Body of pancreas (tissue), 4 donors: ENCODE measurements at regions not wholly inside any gene's neighbourhood (a gene's known extent, or its start where the extent isn't known, plus 50 kb on each side); places are given as distances from the start of the nearest gene placed in this dataset.

ENCODE experiments used
- ATAC-seq: fragments of 150-250 bp; one replicate; pipeline ENCODE4 v1.9.1; 2016
- DNase-seq, 4 donors: peaks; one replicate each; pipeline ENCODE4 v3.0.0-alpha.2; 2019
- H3K27ac ChIP-seq, 4 donors: fragments of 200-600 bp; sonication (generic); 1 replicate in 3 of 4; 2 replicates in 1 of 4; pipeline versions ENCODE4 v1.5.1 to v1.6.1; 2016 to 2019; ENCODE audit warnings: mild to moderate bottlenecking in 1 of 4, mixed read lengths in 1 of 4, moderate library complexity in 1 of 4
- H3K27me3 ChIP-seq, 2 donors: fragments of 200-600 bp; sonication (generic); one replicate each; pipeline ENCODE4 v1.6.0; 2016; ENCODE audit warnings: mild to moderate bottlenecking in 1 of 2
- H3K36me3 ChIP-seq, 2 donors: fragments of 200-600 bp; sonication (generic); replicated peaks in 1 of 2; 2 replicates each; pipeline ENCODE4 v1.5.1; 2016; ENCODE audit warnings: low read depth in 2 of 2; ENCODE audit not compliant: insufficient read depth in 1 of 2
- H3K4me1 ChIP-seq: fragments of 200-600 bp; sonication (generic); one replicate; pipeline ENCODE4 v1.6.0; 2016
- H3K4me3 ChIP-seq, 2 donors: fragments of 200-600 bp; sonication (generic); 1 replicate in 1 of 2; 2 replicates in 1 of 2; pipeline ENCODE4 v1.5.1; 2016 to 2019
- H3K9me3 ChIP-seq, 3 donors: fragments of 200-600 bp; sonication (generic); 1 replicate in 2 of 3; 2 replicates in 1 of 3; pipeline ENCODE4 v1.5.1; 2016
- POLR2A ChIP-seq, 3 donors: fragments of 450-650 bp; IDR thresholded peaks; one replicate each; pipeline ENCODE4 v1.6.1; 2016; ENCODE audit warnings: antibody characterized with exemption in 3 of 3, mild to moderate bottlenecking in 2 of 3
- WGBS, 2 donors: methylation state at CpG; one replicate each; pipeline ENCODE4 v1.1.5; 2017; 5-methylcytosine and 5-hydroxymethylcytosine counted together
- intact Hi-C: fragments of 100-400 bp; cut with DNase I; formaldehyde crosslinking; loops from one replicate; pipeline ENCODE4 v1.15.1; 2023
- TF ChIP-seq, protein P1 (sequence below), 7 experiments: fragments of 450-650 bp in 4 of 7; fragments of 200-600 bp in 3 of 7; sonication (generic) in 3 of 7; IDR thresholded peaks; one replicate each; pipeline ENCODE4 v1.5.1; 2016 to 2019; ENCODE audit warnings: antibody characterized with exemption in 7 of 7

GRCh38 chr3:34777386-34777785 lies 861.9 kb upstream of the ARPP21 start:
- ATAC-seq = no peak
- no peak for DNase-seq
- Histone ChIP-seq H3K36me3 (no peaks in the 10 kb centered on the region), H3K4me1 (no peaks in the 10 kb centered on the region), H3K27me3 (no peaks in the 10 kb centered on the region), H3K9me3 (no peaks in the 10 kb centered on the region), H3K4me3 (no peak overlapping the region), H3K27ac (no peak overlapping the region)
- WGBS, 2 donors = 30 to 48% methylated on average over 4 of the region's 4 CpGs
- TF ChIP-seq POLR2A (IDR thresholded peaks at IDR 0.05) = no peak
- TF ChIP-seq, protein P1, sequence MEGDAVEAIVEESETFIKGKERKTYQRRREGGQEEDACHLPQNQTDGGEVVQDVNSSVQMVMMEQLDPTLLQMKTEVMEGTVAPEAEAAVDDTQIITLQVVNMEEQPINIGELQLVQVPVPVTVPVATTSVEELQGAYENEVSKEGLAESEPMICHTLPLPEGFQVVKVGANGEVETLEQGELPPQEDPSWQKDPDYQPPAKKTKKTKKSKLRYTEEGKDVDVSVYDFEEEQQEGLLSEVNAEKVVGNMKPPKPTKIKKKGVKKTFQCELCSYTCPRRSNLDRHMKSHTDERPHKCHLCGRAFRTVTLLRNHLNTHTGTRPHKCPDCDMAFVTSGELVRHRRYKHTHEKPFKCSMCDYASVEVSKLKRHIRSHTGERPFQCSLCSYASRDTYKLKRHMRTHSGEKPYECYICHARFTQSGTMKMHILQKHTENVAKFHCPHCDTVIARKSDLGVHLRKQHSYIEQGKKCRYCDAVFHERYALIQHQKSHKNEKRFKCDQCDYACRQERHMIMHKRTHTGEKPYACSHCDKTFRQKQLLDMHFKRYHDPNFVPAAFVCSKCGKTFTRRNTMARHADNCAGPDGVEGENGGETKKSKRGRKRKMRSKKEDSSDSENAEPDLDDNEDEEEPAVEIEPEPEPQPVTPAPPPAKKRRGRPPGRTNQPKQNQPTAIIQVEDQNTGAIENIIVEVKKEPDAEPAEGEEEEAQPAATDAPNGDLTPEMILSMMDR (IDR thresholded peaks at IDR 0.05) = no peak
- intact Hi-C loops = no loop called here

GRCh38 chr3:34779092-34779491 lies 860.2 kb upstream of the ARPP21 start:
- TF ChIP-seq POLR2A (IDR thresholded peaks at IDR 0.05) = no peak
- TF ChIP-seq, protein P1 (IDR thresholded peaks at IDR 0.05) = no peak
- Histone ChIP-seq H3K27ac (no peak overlapping the region), H3K4me1 (no peaks in the 10 kb centered on the region), H3K36me3 (no peaks in the 10 kb centered on the region), H3K27me3 (no peaks in the 10 kb centered on the region), H3K4me3 (no peak overlapping the region), H3K9me3 (no peaks in the 10 kb centered on the region)
- intact Hi-C loops = no loop called here
- WGBS, 2 donors = 76 to 83% methylated on average over 1 of the region's 1 CpG
- DNase-seq (no peak), ATAC-seq (no peak)

DNA sequence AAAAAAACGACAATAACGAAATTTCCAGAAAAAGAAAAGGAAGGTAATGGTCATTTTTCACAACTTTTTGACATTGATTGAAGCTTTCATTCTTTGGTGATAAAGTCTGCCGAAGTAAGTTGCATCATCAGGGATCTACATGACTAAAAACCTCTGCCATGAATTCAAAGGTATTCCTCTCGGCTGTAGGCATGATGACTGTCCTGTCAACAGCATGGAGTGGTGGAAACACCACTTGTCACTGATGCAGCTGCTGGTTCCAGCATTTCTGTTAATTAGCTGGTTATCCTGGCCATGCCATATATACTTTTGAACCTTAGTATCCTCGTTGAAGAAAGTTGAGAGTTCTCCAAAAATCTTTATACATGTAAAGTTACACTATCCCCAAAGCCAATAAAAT lies 859.0 kb upstream of the ARPP21 start:
- no peaks in the 10 kb centered on the region for H3K4me1 ChIP-seq
- intact Hi-C loops = no loop called here
- 37 to 47% methylated on average over 5 of the region's 5 CpGs for WGBS, 2 donors
- no peak overlapping the region for H3K27ac ChIP-seq
- no peaks in the 10 kb centered on the region for H3K27me3 ChIP-seq
- no peak overlapping the region for H3K4me3 ChIP-seq
- no peak for ATAC-seq
- no peaks in the 10 kb centered on the region for H3K36me3 ChIP-seq
- no peaks in the 10 kb centered on the region for H3K9me3 ChIP-seq
- DNase-seq = no peak
- TF ChIP-seq POLR2A (IDR thresholded peaks at IDR 0.05) = no peak
- TF ChIP-seq, protein P1 (IDR thresholded peaks at IDR 0.05) = no peak

- intact Hi-C loops = no loop called here
- Histone ChIP-seq H3K4me3 (no peak overlapping the region), H3K4me1 (no peaks in the 10 kb centered on the region), H3K9me3 (no peaks in the 10 kb centered on the region), H3K36me3 (no peaks in the 10 kb centered on the region), H3K27ac (no peak overlapping the region), H3K27me3 (no peaks in the 10 kb centered on the region)
- WGBS, 2 donors = 37 to 46% methylated on average over 3 to 4 of the region's 4 CpGs
- DNase-seq (no peak), ATAC-seq (no peak)
- TF ChIP-seq, protein P1 (IDR thresholded peaks at IDR 0.05) = no peak
- TF ChIP-seq POLR2A (IDR thresholded peaks at IDR 0.05) = no peak
Measured at GRCh38 chr3:34780973-34781372, 858.4 kb upstream of the ARPP21 start.

DNA sequence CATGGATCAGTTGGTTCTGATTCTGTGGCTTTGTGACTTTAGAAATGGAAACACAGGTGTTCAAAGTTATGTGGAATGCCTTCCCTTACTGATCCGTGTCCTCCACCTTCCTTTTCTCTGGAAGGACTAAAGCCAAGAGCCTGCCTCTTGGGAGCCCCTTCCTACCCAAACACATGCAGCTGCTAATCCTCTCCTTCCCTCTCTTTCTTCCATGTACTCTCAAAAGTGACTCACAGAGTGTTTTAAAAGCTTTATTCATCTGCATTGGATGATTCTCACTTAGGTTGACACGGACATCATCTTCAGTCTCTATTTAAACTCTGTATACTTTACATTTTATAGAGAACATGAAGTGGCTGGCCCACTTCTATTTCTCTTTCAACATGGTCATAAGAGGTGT lies 856.5 kb upstream of the ARPP21 start:
- no peak for TF ChIP-seq POLR2A (IDR thresholded peaks at IDR 0.05)
- TF ChIP-seq, protein P1 (IDR thresholded peaks at IDR 0.05) = no peak
- ATAC-seq (no peak), DNase-seq (no peak)
- Histone ChIP-seq H3K9me3 (no peaks in the 10 kb centered on the region), H3K36me3 (no peaks in the 10 kb centered on the region), H3K27me3 (no peaks in the 10 kb centered on the region), H3K4me1 (no peaks in the 10 kb centered on the region), H3K27ac (no peak overlapping the region), H3K4me3 (no peak overlapping the region)
- intact Hi-C loops = no loop called here
- 59 to 61% methylated on average over 2 of the region's 2 CpGs for WGBS, 2 donors
